Mesendoderm (in vitro differentiated cells): ENCODE measurements at regions not wholly inside any gene's neighbourhood (a gene's known extent, or its start where the extent isn't known, plus 50 kb on each side); places are given as distances from the start of the nearest gene placed in this dataset.
A peak's percentile ranks its signal among the peaks of the same experiment; 100 is the strongest.

Source experiments
- DNase-seq: peaks from one replicate; pipeline ENCODE4 v3.0.0; 2013
- H2AK5ac ChIP-seq: 2 replicates; pipeline ENCODE4 v1.6.1; 2013; ENCODE audit warnings: low read length, inconsistent platforms
- H2BK120ac ChIP-seq: 2 replicates; pipeline ENCODE4 v1.6.1; 2013; ENCODE audit warnings: low read depth, mild to moderate bottlenecking, low read length, moderate library complexity, mixed read lengths
- H2BK15ac ChIP-seq: replicated peaks from 2 replicates; pipeline ENCODE4 v1.6.1; 2013; ENCODE audit warnings: low read depth, mild to moderate bottlenecking, moderate library complexity
- H2BK5ac ChIP-seq: 2 replicates; pipeline ENCODE4 v1.6.1; 2013; ENCODE audit warnings: low read length, inconsistent platforms
- H3K18ac ChIP-seq: 2 replicates; pipeline ENCODE4 v1.6.1; 2013; ENCODE audit warnings: mild to moderate bottlenecking, low read length, mixed read lengths
- H3K23ac ChIP-seq: one replicate; pipeline ENCODE4 v1.6.1; 2013; ENCODE audit warnings: low read length
- H3K27ac ChIP-seq: 2 replicates; pipeline ENCODE4 v1.5.1; 2013; ENCODE audit warnings: low read depth, mild to moderate bottlenecking, inconsistent platforms, low read length, moderate library complexity
- H3K27me3 ChIP-seq: 2 replicates; pipeline ENCODE4 v1.6.1; 2013; ENCODE audit warnings: low read length, control low read depth, mild to moderate bottlenecking, inconsistent platforms; ENCODE audit not compliant: insufficient read depth, poor library complexity
- H3K36me3 ChIP-seq: 2 replicates; pipeline ENCODE4 v1.6.1; 2013; ENCODE audit warnings: low read length, inconsistent platforms; ENCODE audit not compliant: control insufficient read depth, insufficient read depth
- H3K4ac ChIP-seq: one replicate; pipeline ENCODE4 v1.6.1; 2013; ENCODE audit warnings: low read depth, mild to moderate bottlenecking, low read length, moderate library complexity
- H3K4me1 ChIP-seq: 2 replicates; pipeline ENCODE4 v1.6.1; 2013; ENCODE audit warnings: low read depth, low read length, inconsistent platforms; ENCODE audit not compliant: control insufficient read depth
- H3K4me2 ChIP-seq: 2 replicates; pipeline ENCODE4 v1.6.1; 2013; ENCODE audit warnings: low read length
- H3K4me3 ChIP-seq: 2 replicates; pipeline ENCODE4 v1.5.1; 2013; ENCODE audit warnings: mild to moderate bottlenecking, low read length
- H3K56ac ChIP-seq: one replicate; pipeline ENCODE4 v1.6.1; 2013; ENCODE audit warnings: low read length
- H3K79me1 ChIP-seq: 2 replicates; pipeline ENCODE4 v1.6.1; 2013; ENCODE audit warnings: low read length, inconsistent platforms
- H3K79me2 ChIP-seq: 2 replicates; pipeline ENCODE4 v1.6.1; 2013; ENCODE audit warnings: mild to moderate bottlenecking, low read length; ENCODE audit not compliant: control insufficient read depth, insufficient read depth
- H3K9ac ChIP-seq: 2 replicates; pipeline ENCODE4 v1.6.1; 2013; ENCODE audit warnings: low read length, inconsistent platforms
- H4K5ac ChIP-seq: one replicate; pipeline ENCODE4 v1.6.1; 2013; ENCODE audit warnings: low read length
- H4K8ac ChIP-seq: one replicate; pipeline ENCODE4 v1.6.1; 2013; ENCODE audit warnings: low read depth, mild to moderate bottlenecking, control low read depth, low read length, moderate library complexity
- WGBS: extraction: QIAGEN DNeasy Blood & Tissue Kit; methylation state at CpG from one replicate; pipeline ENCODE4 v1.1.7; 2013; ENCODE audit warnings: low lambda C conversion rate, missing lambda C conversion rate; ENCODE audit not compliant: insufficient coverage; ENCODE audit errors: extremely low coverage; 5-methylcytosine and 5-hydroxymethylcytosine counted together

- H3K56ac ChIP-seq = no peak overlapping the region
- no peak overlapping the region for H3K27ac ChIP-seq
- no peaks in the 10 kb centered on the region for H3K27me3 ChIP-seq
- H3K9ac ChIP-seq = no peak overlapping the region
- no peak overlapping the region for H4K5ac ChIP-seq
- no peak overlapping the region for H2BK120ac ChIP-seq
- H2AK5ac ChIP-seq = no peak overlapping the region
- H3K4ac ChIP-seq = no peak overlapping the region
- no CpG with 5 or more reads among the region's 11 CpGs for WGBS
- no peak overlapping the region for H3K23ac ChIP-seq
- no peak overlapping the region for H3K4me3 ChIP-seq
- no peaks in the 10 kb centered on the region for H3K36me3 ChIP-seq
- H3K79me1 ChIP-seq = no peaks in the 10 kb centered on the region
- no peaks in the 10 kb centered on the region for H3K79me2 ChIP-seq
- no peaks in the 10 kb centered on the region for H3K4me1 ChIP-seq
- H2BK5ac ChIP-seq = no peak overlapping the region
- H2BK15ac ChIP-seq = no peak overlapping the region
- no peak overlapping the region for H4K8ac ChIP-seq
- no peak overlapping the region for H3K18ac ChIP-seq
- peak; percentile 33 for DNase-seq
- no peak overlapping the region for H3K4me2 ChIP-seq
These were observed 201.5 kb downstream of the IRF8 start for GRCh38 chr16:86100205-86101136.

DNA sequence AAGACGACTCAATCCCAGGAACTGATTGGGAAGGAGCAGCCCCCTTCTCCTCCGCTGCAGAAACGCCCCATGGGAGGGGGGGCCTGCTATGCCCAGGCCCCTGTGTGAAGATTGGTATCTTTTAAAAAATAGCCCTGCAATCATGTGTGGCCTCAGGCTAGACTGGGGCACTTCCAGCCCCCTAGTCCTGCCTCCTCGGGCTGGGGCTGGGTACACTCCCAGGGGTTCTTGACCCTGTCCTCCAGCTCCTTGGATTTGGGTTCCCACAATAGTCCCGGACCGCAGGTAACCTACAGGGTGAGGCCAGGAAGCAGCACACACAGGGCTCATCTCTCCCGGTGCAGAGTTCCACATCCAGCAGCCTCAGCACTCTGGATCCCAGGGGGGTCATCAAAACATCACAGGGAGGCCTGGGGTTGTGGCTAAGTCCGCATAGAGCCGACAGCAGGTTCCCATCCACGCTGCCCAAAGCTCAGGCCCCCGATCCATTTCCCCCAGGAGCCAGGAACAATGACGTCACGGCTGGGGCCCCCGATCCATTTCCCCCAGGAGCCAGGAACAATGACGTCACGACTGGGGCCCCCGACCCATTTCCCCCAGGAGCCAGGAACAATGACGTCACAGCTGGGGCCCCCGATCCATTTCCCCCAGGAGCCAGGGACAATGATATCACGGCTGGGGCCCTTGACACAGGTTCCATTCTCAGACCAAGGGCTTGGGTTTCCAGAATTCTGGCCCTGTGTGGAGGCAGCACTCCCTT is 202.4 kb downstream of the IRF8 start:
- Histone ChIP-seq H4K5ac (no peak overlapping the region), H2BK5ac (no peak overlapping the region), H3K4me2 (no peak overlapping the region), H2BK120ac (no peak overlapping the region), H4K8ac (no peak overlapping the region), H2AK5ac (no peak overlapping the region), H3K4me3 (no peak overlapping the region), H3K4ac (no peak overlapping the region), H3K79me1 (no peaks in the 10 kb centered on the region), H3K18ac (no peak overlapping the region), H3K4me1 (no peaks in the 10 kb centered on the region), H2BK15ac (no peak overlapping the region), H3K23ac (no peak overlapping the region), H3K56ac (no peak overlapping the region), H3K27me3 (no peaks in the 10 kb centered on the region), H3K9ac (no peak overlapping the region), H3K79me2 (no peaks in the 10 kb centered on the region), H3K27ac (no peak overlapping the region), H3K36me3 (no peaks in the 10 kb centered on the region)
- DNase-seq = no peak
- no CpG with 5 or more reads among the region's 20 CpGs for WGBS

DNA sequence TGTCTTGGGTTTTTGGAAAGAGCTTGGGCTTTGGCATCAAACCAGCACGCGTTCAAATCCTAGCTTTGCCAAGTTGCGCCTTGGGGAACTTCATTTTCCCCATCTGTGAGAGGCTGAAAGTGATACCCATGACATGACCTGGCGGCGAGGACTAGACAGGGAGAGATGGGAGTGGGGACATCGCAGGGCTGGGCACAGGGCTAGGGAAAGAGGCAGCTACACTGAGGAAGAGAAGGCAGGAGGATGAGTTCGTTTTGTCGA is 202.9 kb downstream of the IRF8 start:
- H3K79me2 ChIP-seq = no peaks in the 10 kb centered on the region
- no CpG with 5 or more reads among the region's 8 CpGs for WGBS
- H3K79me1 ChIP-seq = no peaks in the 10 kb centered on the region

DNA sequence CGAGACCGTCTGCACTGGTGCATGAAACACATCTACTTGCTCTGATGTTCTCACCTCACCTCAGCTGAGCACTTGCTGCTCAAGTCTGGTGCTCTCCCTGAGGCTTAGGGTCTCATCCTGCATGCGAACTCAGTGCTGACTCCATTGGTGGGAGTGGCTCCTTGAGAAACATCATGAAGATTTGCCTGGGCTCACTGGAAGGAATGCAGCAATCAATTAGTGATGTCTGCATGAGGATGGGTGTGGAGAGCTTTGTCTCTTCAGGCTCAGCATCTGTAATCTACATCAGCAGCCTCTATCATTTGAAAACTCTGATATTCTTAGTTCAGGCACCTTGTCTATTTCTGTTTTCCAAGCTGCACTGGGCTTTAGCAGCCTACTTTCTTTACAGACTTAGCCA is 204.4 kb downstream of the IRF8 start:
- Histone ChIP-seq H3K36me3 (no peaks in the 10 kb centered on the region), H3K27me3 (no peaks in the 10 kb centered on the region), H2BK15ac (no peak overlapping the region), H3K23ac (no peak overlapping the region), H4K5ac (no peak overlapping the region), H2BK120ac (no peak overlapping the region), H2AK5ac (no peak overlapping the region), H3K79me2 (no peaks in the 10 kb centered on the region), H3K9ac (no peak overlapping the region), H3K4me1 (no peaks in the 10 kb centered on the region), H3K56ac (no peak overlapping the region), H3K27ac (no peak overlapping the region), H3K79me1 (no peaks in the 10 kb centered on the region), H3K4me2 (no peak overlapping the region), H3K4ac (no peak overlapping the region), H3K4me3 (no peak overlapping the region), H4K8ac (no peak overlapping the region), H3K18ac (no peak overlapping the region), H2BK5ac (no peak overlapping the region)
- no CpG with 5 or more reads among the region's 3 CpGs for WGBS
- DNase-seq = peak; percentile 49

More for the DNA sequence above, 202.9 kb downstream of the IRF8 start:
- H3K9ac ChIP-seq = no peak overlapping the region
- H2BK15ac ChIP-seq = no peak overlapping the region
- H2BK5ac ChIP-seq = no peak overlapping the region
- H3K27ac ChIP-seq = no peak overlapping the region
- H3K4me1 ChIP-seq = no peaks in the 10 kb centered on the region
- H3K23ac ChIP-seq = no peak overlapping the region
- no peak overlapping the region for H2AK5ac ChIP-seq
- no peak overlapping the region for H2BK120ac ChIP-seq
- no peak for DNase-seq
- H3K27me3 ChIP-seq = no peaks in the 10 kb centered on the region
- no peaks in the 10 kb centered on the region for H3K36me3 ChIP-seq
- H3K4me3 ChIP-seq = no peak overlapping the region
- no peak overlapping the region for H3K4ac ChIP-seq
- no peak overlapping the region for H3K4me2 ChIP-seq
- H4K5ac ChIP-seq = no peak overlapping the region
- H3K18ac ChIP-seq = no peak overlapping the region
- no peak overlapping the region for H4K8ac ChIP-seq
- no peak overlapping the region for H3K56ac ChIP-seq

GRCh38 chr16:86104537-86105048 is 205.6 kb downstream of the IRF8 start:
- H3K23ac ChIP-seq = no peak overlapping the region
- no peaks in the 10 kb centered on the region for H3K36me3 ChIP-seq
- no CpG with 5 or more reads among the region's 6 CpGs for WGBS
- no peak overlapping the region for H4K5ac ChIP-seq
- no peak for DNase-seq
- no peak overlapping the region for H3K27ac ChIP-seq
- H3K79me2 ChIP-seq = no peaks in the 10 kb centered on the region
- H2BK120ac ChIP-seq = no peak overlapping the region
- no peak overlapping the region for H3K4ac ChIP-seq
- no peak overlapping the region for H4K8ac ChIP-seq
- H3K56ac ChIP-seq = no peak overlapping the region
- H3K27me3 ChIP-seq = no peaks in the 10 kb centered on the region
- H2BK5ac ChIP-seq = no peak overlapping the region
- H3K79me1 ChIP-seq = no peaks in the 10 kb centered on the region
- no peak overlapping the region for H2AK5ac ChIP-seq
- H3K9ac ChIP-seq = no peak overlapping the region
- H3K4me1 ChIP-seq = no peaks in the 10 kb centered on the region
- no peak overlapping the region for H3K18ac ChIP-seq
- no peak overlapping the region for H3K4me3 ChIP-seq
- no peak overlapping the region for H2BK15ac ChIP-seq
- no peak overlapping the region for H3K4me2 ChIP-seq
